Activated T-cell treated with anti-CD3 and anti-CD28 coated beads for 1 hour (primary cell): ENCODE measurements at regions not wholly inside any gene's neighbourhood (a gene's known extent, or its start where the extent isn't known, plus 50 kb on each side); places are given as distances from the start of the nearest gene placed in this dataset.

Source experiments
- DNase-seq: peaks from one replicate; pipeline ENCODE4 v3.0.0-alpha.2; 2020; ENCODE audit warnings: low read depth

GRCh38 chr2:43128559-43128955 lies 97.8 kb downstream of the ZFP36L2 start:
- DNase-seq: no peak

GRCh38 chr2:43127941-43128558 lies 98.4 kb downstream of the ZFP36L2 start:
- no peak for DNase-seq

GRCh38 chr2:43127208-43127940 lies 99.0 kb downstream of the ZFP36L2 start:
- DNase-seq: peak; percentile 92

GRCh38 chr2:43126817-43127207 lies 99.6 kb downstream of the ZFP36L2 start:
- no peak for DNase-seq

- no peak for DNase-seq
Observed at GRCh38 chr2:43125090-43125998, 101.1 kb downstream of the ZFP36L2 start.

GRCh38 chr2:43124687-43125057 lies 101.7 kb downstream of the ZFP36L2 start:
- DNase-seq: no peak

GRCh38 chr2:43123981-43124686 lies 102.3 kb downstream of the ZFP36L2 start:
- no peak for DNase-seq

- DNase-seq: no peak
Observed at GRCh38 chr2:43123486-43123885, 102.9 kb downstream of the ZFP36L2 start.

- DNase-seq: no peak
Observed at GRCh38 chr2:43123028-43123427, 103.4 kb downstream of the ZFP36L2 start.

- DNase-seq: no peak
Observed at GRCh38 chr2:43121580-43122314, 104.7 kb downstream of the ZFP36L2 start.

- DNase-seq: no peak
Observed at GRCh38 chr2:43119303-43119702, 107.1 kb downstream of the ZFP36L2 start.

- DNase-seq: no peak
Observed at GRCh38 chr2:43117521-43118143, 108.8 kb downstream of the ZFP36L2 start.

- no peak for DNase-seq
Observed at GRCh38 chr2:43116988-43117387, 109.4 kb downstream of the ZFP36L2 start.

- no peak for DNase-seq
Observed at GRCh38 chr2:43115881-43116280, 110.5 kb downstream of the ZFP36L2 start.

GRCh38 chr2:43114210-43114609 lies 112.2 kb downstream of the ZFP36L2 start:
- no peak for DNase-seq

- no peak for DNase-seq
Observed at GRCh38 chr2:43111788-43112554, 114.4 kb downstream of the ZFP36L2 start.

- DNase-seq: no peak
Observed at GRCh38 chr2:43110442-43110871, 115.9 kb downstream of the ZFP36L2 start.

- DNase-seq: no peak
Observed at GRCh38 chr2:43109261-43109743, 117.1 kb downstream of the ZFP36L2 start.

GRCh38 chr2:43107679-43108078 lies 118.7 kb downstream of the ZFP36L2 start:
- DNase-seq: no peak
